Epithelial cell of proximal tubule (primary cell): ENCODE measurements at regions not wholly inside any gene's neighbourhood (a gene's known extent, or its start where the extent isn't known, plus 50 kb on each side); places are given as distances from the start of the nearest gene placed in this dataset.

Experiments used
- DNase-seq: peaks from one replicate; pipeline ENCODE4 v3.0.0-alpha.2; 2011; ENCODE audit warnings: low read depth
- H3K4me3 ChIP-seq: 2 replicates; pipeline ENCODE4 v1.5.1; 2011; ENCODE audit warnings: low read depth, mild to moderate bottlenecking, low read length
- TF ChIP-seq, protein P1 (sequence below): conservative IDR thresholded peaks from 2 replicates; pipeline ENCODE4 v1.5.1; 2012; ENCODE audit warnings: low read depth, mild to moderate bottlenecking, low read length

DNA sequence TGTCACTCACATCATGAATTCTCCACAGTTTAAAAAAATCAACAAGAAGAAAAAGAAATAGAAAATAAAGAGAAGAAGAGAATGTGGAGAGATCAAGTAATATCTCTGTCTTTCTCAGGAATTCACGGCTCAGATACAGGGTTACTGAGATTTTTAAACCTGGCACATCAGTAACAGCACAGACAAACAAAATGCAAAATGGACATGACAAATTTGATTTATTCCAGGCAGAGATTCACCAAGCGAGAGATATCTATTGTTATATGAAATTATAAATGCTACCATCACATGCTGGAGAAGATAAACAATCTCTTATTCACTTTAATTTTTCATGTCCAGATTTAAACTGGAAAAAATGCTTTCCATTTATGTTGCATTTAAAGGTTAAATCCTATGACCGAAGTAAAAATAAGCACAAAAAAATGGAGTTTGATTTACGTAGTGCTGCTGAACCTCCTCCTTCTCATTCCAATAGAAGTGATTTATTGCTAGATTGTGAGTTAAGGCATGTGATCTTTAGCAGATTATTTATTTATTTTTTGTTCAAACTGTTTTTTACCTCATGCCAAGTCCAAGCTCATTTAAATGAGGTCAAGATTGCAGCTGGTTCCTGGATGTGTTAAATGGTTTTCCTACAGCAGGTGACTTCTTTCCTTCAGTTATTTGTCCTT lies 926.4 kb downstream of the MAT2B start:
- no peak overlapping the region for H3K4me3 ChIP-seq
- TF ChIP-seq, protein P1, sequence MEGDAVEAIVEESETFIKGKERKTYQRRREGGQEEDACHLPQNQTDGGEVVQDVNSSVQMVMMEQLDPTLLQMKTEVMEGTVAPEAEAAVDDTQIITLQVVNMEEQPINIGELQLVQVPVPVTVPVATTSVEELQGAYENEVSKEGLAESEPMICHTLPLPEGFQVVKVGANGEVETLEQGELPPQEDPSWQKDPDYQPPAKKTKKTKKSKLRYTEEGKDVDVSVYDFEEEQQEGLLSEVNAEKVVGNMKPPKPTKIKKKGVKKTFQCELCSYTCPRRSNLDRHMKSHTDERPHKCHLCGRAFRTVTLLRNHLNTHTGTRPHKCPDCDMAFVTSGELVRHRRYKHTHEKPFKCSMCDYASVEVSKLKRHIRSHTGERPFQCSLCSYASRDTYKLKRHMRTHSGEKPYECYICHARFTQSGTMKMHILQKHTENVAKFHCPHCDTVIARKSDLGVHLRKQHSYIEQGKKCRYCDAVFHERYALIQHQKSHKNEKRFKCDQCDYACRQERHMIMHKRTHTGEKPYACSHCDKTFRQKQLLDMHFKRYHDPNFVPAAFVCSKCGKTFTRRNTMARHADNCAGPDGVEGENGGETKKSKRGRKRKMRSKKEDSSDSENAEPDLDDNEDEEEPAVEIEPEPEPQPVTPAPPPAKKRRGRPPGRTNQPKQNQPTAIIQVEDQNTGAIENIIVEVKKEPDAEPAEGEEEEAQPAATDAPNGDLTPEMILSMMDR: no peak
- no peak for DNase-seq

DNA sequence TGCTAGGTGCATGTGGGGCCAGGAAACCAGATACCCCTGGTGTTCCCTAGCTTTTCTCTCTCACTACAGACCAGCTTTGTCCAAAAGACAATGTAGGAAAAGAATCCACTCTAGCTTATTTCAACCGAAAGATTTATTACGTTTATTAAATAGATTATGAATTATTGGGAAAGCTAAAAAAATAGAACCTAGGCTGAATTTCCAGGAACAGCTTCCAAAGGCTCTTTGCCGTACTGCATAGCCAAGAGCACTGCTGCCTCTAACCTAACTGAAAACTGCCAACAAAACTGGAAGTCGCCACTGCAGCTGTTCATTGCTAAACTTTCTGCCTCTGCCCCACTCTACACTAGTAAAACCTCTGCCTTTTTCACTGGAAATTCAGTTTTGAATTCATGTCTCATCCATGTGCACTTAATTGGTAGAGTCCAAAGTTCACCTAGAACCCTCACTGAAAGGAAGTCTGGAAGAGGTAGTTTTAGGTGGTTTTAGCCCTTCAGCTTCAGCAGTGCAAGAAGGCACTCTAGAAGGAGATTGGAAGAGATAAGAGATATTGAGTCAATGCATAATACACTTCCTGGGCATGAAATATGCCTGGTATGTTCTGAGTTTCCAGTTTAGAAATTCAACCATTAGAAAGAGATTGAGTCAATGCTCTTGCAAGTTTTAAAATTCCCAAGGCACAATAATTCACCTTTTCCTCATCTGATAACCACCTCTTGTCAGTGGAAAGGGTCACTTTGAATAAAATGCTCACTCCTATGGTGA lies 927.9 kb downstream of the MAT2B start:
- TF ChIP-seq, protein P1: no peak
- H3K4me3 ChIP-seq: no peak overlapping the region
- DNase-seq: no peak

DNA sequence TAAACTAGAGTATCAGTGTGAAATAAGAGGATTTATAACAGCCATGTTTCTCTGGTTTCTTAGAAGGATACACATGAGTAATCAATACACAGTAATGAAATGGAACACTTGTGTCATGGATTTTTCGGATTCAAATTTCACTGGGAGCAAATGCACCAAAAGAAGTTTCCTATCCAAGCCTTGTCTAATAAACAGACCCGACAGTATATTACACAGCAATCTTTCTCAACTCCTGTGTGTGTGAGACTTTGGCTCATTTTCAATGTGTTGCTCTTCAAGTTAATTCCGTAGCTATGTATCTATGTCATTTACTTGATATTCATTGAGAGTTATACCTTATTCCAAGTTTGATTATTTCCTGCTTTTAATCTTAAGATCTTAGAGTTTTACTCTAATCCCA lies 930.2 kb downstream of the MAT2B start:
- TF ChIP-seq, protein P1: no peak
- no peak for DNase-seq
- no peak overlapping the region for H3K4me3 ChIP-seq

DNA sequence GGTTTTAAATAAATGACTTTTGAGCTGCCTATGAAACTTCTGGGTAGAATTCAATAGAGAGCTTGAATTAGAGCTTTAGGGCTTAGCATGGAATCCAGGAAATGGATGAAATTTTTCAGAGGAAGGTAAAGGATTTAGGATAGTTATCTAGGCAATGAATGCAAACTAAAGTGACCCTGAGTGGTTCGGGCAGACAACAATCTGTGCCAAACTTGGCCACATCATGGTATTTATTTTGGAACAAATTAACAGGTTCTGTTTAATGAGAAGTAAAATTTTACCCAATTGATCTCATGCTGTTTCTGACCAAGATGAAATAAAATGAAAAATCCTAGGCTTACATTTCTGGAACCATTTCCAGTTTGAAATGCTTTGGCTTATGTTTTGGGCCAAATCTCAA lies 934.4 kb downstream of the MAT2B start:
- no peak overlapping the region for H3K4me3 ChIP-seq
- TF ChIP-seq, protein P1: no peak
- DNase-seq: no peak

DNA sequence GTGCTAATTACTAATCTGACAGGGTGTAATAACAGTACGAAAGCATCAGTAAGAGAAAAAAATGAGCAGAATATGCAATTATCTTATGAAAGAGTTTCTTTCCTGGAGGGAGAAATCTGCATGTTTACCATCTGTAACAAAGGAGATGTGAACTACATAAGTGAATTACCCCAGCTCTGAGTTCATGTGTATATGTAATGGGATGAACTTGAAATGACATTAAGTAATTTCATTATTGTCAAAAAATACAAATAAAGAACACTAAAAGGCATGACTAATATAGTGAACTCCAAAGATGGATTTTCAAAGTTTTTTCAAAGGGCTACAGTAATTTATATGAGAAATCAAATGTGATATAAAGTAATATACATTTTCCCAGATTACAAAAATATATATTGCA lies 944.0 kb downstream of the MAT2B start:
- H3K4me3 ChIP-seq: no peak overlapping the region
- no peak for DNase-seq
- TF ChIP-seq, protein P1: no peak

DNA sequence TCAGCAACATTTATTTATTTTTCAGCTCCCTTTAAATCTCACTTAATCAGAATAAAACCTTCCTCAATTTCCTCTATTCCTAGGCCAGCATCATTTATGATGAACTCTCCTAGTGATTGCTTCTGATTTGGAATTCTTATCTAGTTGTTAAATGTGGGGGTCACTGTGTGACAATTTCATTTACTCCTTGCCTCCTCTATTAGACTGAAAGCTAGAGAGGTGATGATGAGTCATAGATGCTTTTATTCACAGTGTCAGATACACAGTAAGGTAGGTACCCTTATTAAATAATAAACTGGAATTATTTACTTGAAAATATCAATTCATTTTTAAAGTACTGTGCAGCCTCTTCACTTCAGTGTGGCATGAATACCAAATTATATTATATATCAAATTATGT lies 960.6 kb downstream of the MAT2B start:
- TF ChIP-seq, protein P1: no peak
- no peak for DNase-seq

More for the DNA sequence above, 960.6 kb downstream of the MAT2B start:
- H3K4me3 ChIP-seq: no peak overlapping the region
